Neural progenitor cell (in vitro differentiated cells): ENCODE measurements at regions not wholly inside any gene's neighbourhood (a gene's known extent, or its start where the extent isn't known, plus 50 kb on each side); places are given as distances from the start of the nearest gene placed in this dataset.

Source experiments
- DNase-seq: peaks from one replicate; pipeline ENCODE4 v3.0.0-alpha.2; 2016; ENCODE audit warnings: low spot score
- H2AFZ ChIP-seq: fragments of 200-600 bp; sonication (generic); replicated peaks from 2 replicates; pipeline ENCODE4 v1.6.1; 2016; ENCODE audit warnings: antibody characterized with exemption
- H3F3A ChIP-seq: fragments of 200-600 bp; sonication (generic); 2 replicates; pipeline ENCODE4 v1.6.1; 2016; ENCODE audit warnings: antibody characterized with exemption, low read depth
- H3K27ac ChIP-seq: fragments of 200-600 bp; sonication (generic); 2 replicates; pipeline ENCODE4 v1.5.1; 2016; ENCODE audit warnings: mild to moderate bottlenecking
- H3K27me3 ChIP-seq: fragments of 200-600 bp; sonication (generic); 2 replicates; pipeline ENCODE4 v1.6.1; 2016; ENCODE audit warnings: mild to moderate bottlenecking, moderate library complexity
- H3K36me3 ChIP-seq: fragments of 200-600 bp; sonication (generic); 2 replicates; pipeline ENCODE4 v1.5.1; 2016
- H3K4me1 ChIP-seq: fragments of 200-600 bp; sonication (generic); 2 replicates; pipeline ENCODE4 v1.6.1; 2016; ENCODE audit warnings: mixed run types
- H3K4me2 ChIP-seq: fragments of 200-600 bp; sonication (generic); 2 replicates; pipeline ENCODE4 v1.6.1; 2016
- H3K4me3 ChIP-seq: fragments of 200-600 bp; sonication (generic); 2 replicates; pipeline ENCODE4 v1.5.1; 2016
- H3K79me2 ChIP-seq: fragments of 200-600 bp; sonication (generic); 2 replicates; pipeline ENCODE4 v1.6.1; 2016; ENCODE audit warnings: low read depth
- H3K9ac ChIP-seq: fragments of 200-600 bp; sonication (generic); 2 replicates; pipeline ENCODE4 v1.6.1; 2016
- H3K9me3 ChIP-seq: fragments of 200-600 bp; sonication (generic); 2 replicates; pipeline ENCODE4 v1.5.1; 2016; ENCODE audit warnings: low read depth
- H4K20me1 ChIP-seq: fragments of 200-600 bp; sonication (generic); 2 replicates; pipeline ENCODE4 v1.6.1; 2016; ENCODE audit warnings: low read depth
- H3K27ac Mint-ChIP-seq: 3 replicates; pipeline ENCODE4 v1.8.0; 2021; ENCODE audit warnings: mixed read lengths
- H3K27me3 Mint-ChIP-seq: 2 replicates; pipeline ENCODE4 v1.8.0; 2022; ENCODE audit warnings: low read depth, mild to moderate bottlenecking, inconsistent platforms, moderate library complexity, mixed read lengths; ENCODE audit not compliant: insufficient read depth
- H3K36me3 Mint-ChIP-seq: 3 replicates; pipeline ENCODE4 v1.8.0; 2021; ENCODE audit warnings: mixed read lengths
- H3K4me1 Mint-ChIP-seq: 3 replicates; pipeline ENCODE4 v1.8.0; 2021; ENCODE audit warnings: mixed read lengths
- H3K4me3 Mint-ChIP-seq: 3 replicates; pipeline ENCODE4 v1.8.0; 2021; ENCODE audit warnings: mild to moderate bottlenecking, moderate library complexity, mixed read lengths
- H3K9me3 Mint-ChIP-seq: 3 replicates; pipeline ENCODE4 v1.8.0; 2020; ENCODE audit warnings: mixed read lengths
- CTCF ChIP-seq: fragments of 200-600 bp; sonication (generic); IDR thresholded peaks from 2 replicates; pipeline ENCODE4 v1.5.1; 2017; ENCODE audit warnings: antibody characterized with exemption, mild to moderate bottlenecking
- EZH2 ChIP-seq: fragments of 200-600 bp; sonication (generic); IDR thresholded peaks from 2 replicates; pipeline ENCODE4 v1.6.1; 2017; ENCODE audit warnings: antibody characterized with exemption, mild to moderate bottlenecking, moderate library complexity
- EZH2phosphoT487 ChIP-seq: fragments of 200-600 bp; sonication (generic); IDR thresholded peaks from 2 replicates; pipeline ENCODE4 v1.6.1; 2017; ENCODE audit warnings: antibody characterized with exemption

DNA sequence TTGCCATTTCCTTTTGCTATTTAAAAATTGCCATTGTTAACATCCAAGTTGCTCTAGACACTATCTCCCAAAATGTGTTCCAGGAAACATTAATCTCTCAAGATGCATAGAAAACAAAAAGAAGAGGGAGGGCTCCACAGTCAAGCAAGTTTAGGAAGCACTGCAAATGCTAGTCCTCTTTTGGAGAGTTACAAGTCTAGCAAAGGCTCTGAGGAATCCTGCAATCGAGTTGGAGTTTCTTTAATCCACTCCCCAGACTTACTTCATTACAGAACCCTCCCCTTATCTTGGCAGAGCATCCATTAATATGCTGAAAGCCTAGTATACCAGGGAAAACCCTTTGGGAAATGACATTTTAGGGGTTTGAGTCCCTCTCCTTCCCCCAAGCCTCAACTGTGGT is 147.9 kb downstream of the SYF2 start:
- H3K4me1 ChIP-seq, result peaks cover 4% of the 10 kb centered on the region
- Mint-ChIP-seq H3K9me3 (no peaks in the 10 kb centered on the region), H3K27me3 (peaks cover 3% of the 10 kb centered on the region), H3K36me3 (no peaks in the 10 kb centered on the region), H3K27ac (no peak overlapping the region), H3K4me3 (no peak overlapping the region), H3K4me1 (peaks cover 11% of the 10 kb centered on the region)
- no peaks in the 10 kb centered on the region for H3K27me3 ChIP-seq
- H3K4me2 ChIP-seq, result no peak overlapping the region
- H3K9ac ChIP-seq, result no peak overlapping the region
- H3K27ac ChIP-seq, result no peak overlapping the region
- DNase-seq, result no peak
- H3K36me3 ChIP-seq, result no peaks in the 10 kb centered on the region
- TF ChIP-seq EZH2phosphoT487, result no peak
- TF ChIP-seq EZH2, result no peak
- TF ChIP-seq CTCF, result no peak
- H3F3A ChIP-seq, result no peaks in the 10 kb centered on the region
- peak overlapping the region; percentile 10 for H2AFZ ChIP-seq
- no peaks in the 10 kb centered on the region for H3K79me2 ChIP-seq
- H4K20me1 ChIP-seq, result no peaks in the 10 kb centered on the region
- H3K4me3 ChIP-seq, result no peak overlapping the region
- H3K9me3 ChIP-seq, result no peaks in the 10 kb centered on the region

- peak; percentile 22 for DNase-seq
- no peak overlapping the region for H3K9ac ChIP-seq
- Mint-ChIP-seq H3K27ac (no peak overlapping the region), H3K9me3 (no peaks in the 10 kb centered on the region), H3K27me3 (peaks cover 3% of the 10 kb centered on the region), H3K36me3 (no peaks in the 10 kb centered on the region), H3K4me1 (peaks cover 9% of the 10 kb centered on the region), H3K4me3 (no peak overlapping the region)
- H3K4me1 ChIP-seq, result peaks cover 4% of the 10 kb centered on the region
- H3K27ac ChIP-seq, result no peak overlapping the region
- no peaks in the 10 kb centered on the region for H3F3A ChIP-seq
- no peak overlapping the region for H3K4me3 ChIP-seq
- TF ChIP-seq EZH2phosphoT487 (no peak), EZH2 (no peak), CTCF (no peak)
- no peak overlapping the region for H3K4me2 ChIP-seq
- H3K9me3 ChIP-seq, result no peaks in the 10 kb centered on the region
- no peaks in the 10 kb centered on the region for H3K36me3 ChIP-seq
- no peaks in the 10 kb centered on the region for H3K79me2 ChIP-seq
- peak overlapping the region; percentile 10 for H2AFZ ChIP-seq
- no peaks in the 10 kb centered on the region for H3K27me3 ChIP-seq
- H4K20me1 ChIP-seq, result no peaks in the 10 kb centered on the region
Observed at GRCh38 chr1:25083481-25084345, 148.6 kb downstream of the SYF2 start.

- Histone ChIP-seq H3K36me3 (no peaks in the 10 kb centered on the region), H2AFZ (no peak overlapping the region), H3K4me3 (no peak overlapping the region), H3K4me2 (no peak overlapping the region), H3K9me3 (no peaks in the 10 kb centered on the region), H3K79me2 (no peaks in the 10 kb centered on the region), H3K27ac (no peak overlapping the region), H3K27me3 (no peaks in the 10 kb centered on the region), H4K20me1 (no peaks in the 10 kb centered on the region), H3F3A (no peaks in the 10 kb centered on the region), H3K9ac (no peak overlapping the region), H3K4me1 (peaks cover 4% of the 10 kb centered on the region)
- no peak for DNase-seq
- no peaks in the 10 kb centered on the region for H3K9me3 Mint-ChIP-seq
- H3K27ac Mint-ChIP-seq, result no peak overlapping the region
- H3K4me1 Mint-ChIP-seq, result peaks cover 8% of the 10 kb centered on the region
- no peak overlapping the region for H3K4me3 Mint-ChIP-seq
- no peaks in the 10 kb centered on the region for H3K36me3 Mint-ChIP-seq
- H3K27me3 Mint-ChIP-seq, result peaks cover 3% of the 10 kb centered on the region
- TF ChIP-seq EZH2 (no peak), EZH2phosphoT487 (no peak), CTCF (no peak)
Observed at GRCh38 chr1:25082995-25083394, 149.3 kb downstream of the SYF2 start.
